GM23248 (cell line): ENCODE measurements at regions not wholly inside any gene's neighbourhood (a gene's known extent, or its start where the extent isn't known, plus 50 kb on each side); places are given as distances from the start of the nearest gene placed in this dataset. TPM values are rescaled to one million over a fixed set of nuclear protein-coding genes. Genes with fewer than 3 reads are reported as not detected.

Experiments
- DNase-seq: peaks from one replicate; pipeline ENCODE4 v3.0.0-alpha.2; 2015
- H2AFZ ChIP-seq: fragments of 200-600 bp; sonication (generic); 2 replicates; pipeline ENCODE4 v1.6.1; 2016; ENCODE audit warnings: antibody characterized with exemption
- H3F3A ChIP-seq: fragments of 200-600 bp; sonication (generic); 2 replicates; pipeline ENCODE4 v1.6.1; 2016; ENCODE audit warnings: mild to moderate bottlenecking, antibody characterized with exemption, mixed run types; ENCODE audit not compliant: insufficient read depth
- H3K27ac ChIP-seq: fragments of 200-600 bp; sonication (generic); 2 replicates; pipeline ENCODE4 v1.5.1; 2016; ENCODE audit warnings: mild to moderate bottlenecking
- H3K27me3 ChIP-seq: fragments of 200-600 bp; sonication (generic); replicated peaks from 2 replicates; pipeline ENCODE4 v1.6.1; 2016; ENCODE audit warnings: mild to moderate bottlenecking; ENCODE audit not compliant: insufficient read depth
- H3K36me3 ChIP-seq: fragments of 200-600 bp; sonication (generic); 2 replicates; pipeline ENCODE4 v1.6.1; 2016; ENCODE audit warnings: low read depth, mild to moderate bottlenecking
- H3K4me1 ChIP-seq: fragments of 200-600 bp; sonication (generic); 2 replicates; pipeline ENCODE4 v1.6.1; 2016; ENCODE audit warnings: mild to moderate bottlenecking; ENCODE audit not compliant: insufficient read depth
- H3K4me2 ChIP-seq: fragments of 200-600 bp; sonication (generic); one replicate; pipeline ENCODE4 v1.6.1; 2016; ENCODE audit warnings: mild to moderate bottlenecking; ENCODE audit not compliant: unreplicated experiment
- H3K4me3 ChIP-seq: fragments of 200-600 bp; sonication (generic); 2 replicates; pipeline ENCODE4 v1.5.1; 2016; ENCODE audit warnings: mild to moderate bottlenecking
- H3K79me2 ChIP-seq: fragments of 200-600 bp; sonication (generic); 2 replicates; pipeline ENCODE4 v1.6.1; 2016; ENCODE audit warnings: mild to moderate bottlenecking; ENCODE audit not compliant: insufficient read depth
- H3K9ac ChIP-seq: fragments of 200-600 bp; sonication (generic); 2 replicates; pipeline ENCODE4 v1.6.1; 2016; ENCODE audit warnings: mild to moderate bottlenecking
- H3K9me2 ChIP-seq: fragments of 200-600 bp; sonication (generic); 2 replicates; pipeline ENCODE4 v1.6.1; 2016; ENCODE audit warnings: mixed run types, mild to moderate bottlenecking, moderate library complexity; ENCODE audit not compliant: insufficient read depth
- H3K9me3 ChIP-seq: fragments of 200-600 bp; sonication (generic); one replicate; pipeline ENCODE4 v1.6.1; 2017; ENCODE audit warnings: low read depth
- H4K20me1 ChIP-seq: fragments of 200-600 bp; sonication (generic); 2 replicates; pipeline ENCODE4 v1.6.0; 2016; ENCODE audit not compliant: insufficient read depth
- EZH2 ChIP-seq: fragments of 200-600 bp; sonication (generic); IDR thresholded peaks from 2 replicates; pipeline ENCODE4 v1.6.1; 2018; ENCODE audit warnings: antibody characterized with exemption, mild to moderate bottlenecking; ENCODE audit not compliant: insufficient read depth, poor library complexity, severe bottlenecking
- EZH2phosphoT487 ChIP-seq: fragments of 200-600 bp; sonication (generic); IDR thresholded peaks from 2 replicates; pipeline ENCODE4 v1.6.1; 2018; ENCODE audit warnings: antibody characterized with exemption, moderate library complexity, mild to moderate bottlenecking, low read depth; ENCODE audit not compliant: insufficient read depth
- WGBS, 2 experiments: methylation state at CpG; one replicate each; pipeline ENCODE4 v1.1.6; 2015 to 2017; ENCODE audit warnings: low lambda C conversion rate in 2 of 2, low coverage in 1 of 2; ENCODE audit errors: missing lambda C conversion rate in 2 of 2; 5-methylcytosine and 5-hydroxymethylcytosine counted together
- in situ Hi-C: fragments of 300-500 bp; cut with MboI; formaldehyde crosslinking; loops from 2 replicates; pipeline ENCODE4 v1.15.0; 2020
- small RNA-seq: library from RNA; depleted of rRNA; stranded (forward); fragments of <200 nt; gene quantifications from one replicate; pipeline ENCODE3, GENCODE V24; 2014; ENCODE audit warnings: low read depth, low replicate concordance

- H3K27me3 ChIP-seq, result no peaks in the 10 kb centered on the region
- no peaks in the 10 kb centered on the region for H3K9me2 ChIP-seq
- no peak for DNase-seq
- no peak overlapping the region for H3K4me3 ChIP-seq
- no peaks in the 10 kb centered on the region for H3K36me3 ChIP-seq
- H3K4me1 ChIP-seq, result no peaks in the 10 kb centered on the region
- H3K27ac ChIP-seq, result no peak overlapping the region
- 17 to 25% methylated on average over 2 to 3 of the region's 3 CpGs for WGBS, 2 experiments
- no peak overlapping the region for H3K9ac ChIP-seq
- no peaks in the 10 kb centered on the region for H3K9me3 ChIP-seq
- TF ChIP-seq EZH2phosphoT487 (no peak), EZH2 (no peak)
- no peak overlapping the region for H2AFZ ChIP-seq
- H3K79me2 ChIP-seq, result no peaks in the 10 kb centered on the region
- no peak overlapping the region for H3K4me2 ChIP-seq
- H3F3A ChIP-seq, result no peaks in the 10 kb centered on the region
- in situ Hi-C loops, result no loop called here
- H4K20me1 ChIP-seq, result no peaks in the 10 kb centered on the region
Measured at GRCh38 chrX:142256935-142257334, 51.8 kb upstream of the MAGEC2 start.

Small RNAs in the stretch of these regions (small RNA-seq; reads per million reads assigned to genes)
- gene RNA5SP516, result not detected
